GM19351 (cell line): ENCODE measurements at regions not wholly inside any gene's neighbourhood (a gene's known extent, or its start where the extent isn't known, plus 50 kb on each side); places are given as distances from the start of the nearest gene placed in this dataset.
"Not testable (repeated sequence)": the region's sequence is repeated elsewhere in the genome, so short reads cannot be mapped to it uniquely, and the experiment has no call there.

ENCODE experiments used
- ATAC-seq: cut with Tn5 transposase; IDR thresholded peaks from one replicate; pipeline ENCODE4 v1.9.1; 2021; ENCODE audit warnings: mild to moderate bottlenecking, moderate library complexity; ENCODE audit not compliant: unreplicated experiment

DNA sequence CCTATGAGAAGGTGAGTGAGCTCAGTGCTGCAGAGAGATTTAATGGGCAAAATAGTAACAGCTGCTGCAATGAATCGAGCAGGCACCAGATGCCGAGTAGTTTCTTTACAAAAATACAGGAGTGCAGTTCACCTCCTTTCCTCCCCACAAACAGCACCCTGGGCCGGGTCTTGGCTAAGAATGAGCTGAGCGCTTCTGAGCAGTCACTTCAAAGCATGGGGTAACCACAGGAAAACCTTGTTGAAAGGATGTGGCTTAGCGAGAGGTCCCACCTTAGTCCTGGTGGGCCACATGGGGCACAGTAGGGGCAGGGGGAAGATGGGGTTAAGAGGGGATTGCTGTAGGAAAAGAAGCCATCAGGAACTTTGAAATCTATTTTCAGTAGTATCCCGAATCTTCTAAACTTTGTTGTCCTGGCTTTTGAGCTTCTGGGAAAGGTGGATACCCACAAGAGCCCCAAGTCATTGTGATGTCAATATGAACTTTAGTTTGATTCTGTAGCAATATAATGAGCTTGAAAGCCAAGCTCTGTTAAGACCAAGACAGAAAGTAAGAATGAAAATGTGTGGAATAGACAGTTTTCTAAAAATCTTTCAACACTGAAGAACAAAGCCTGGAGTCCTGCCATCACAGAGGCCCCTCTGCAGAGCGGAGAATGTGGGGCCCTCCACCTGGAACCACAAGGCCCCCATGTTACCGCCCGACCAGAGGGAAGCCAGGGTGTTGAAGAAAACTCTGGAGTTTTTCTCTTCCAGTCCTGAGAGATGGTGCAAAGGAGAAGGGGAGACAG lies 101.0 kb upstream of the ZNF236 start:
- ATAC-seq = no peak

DNA sequence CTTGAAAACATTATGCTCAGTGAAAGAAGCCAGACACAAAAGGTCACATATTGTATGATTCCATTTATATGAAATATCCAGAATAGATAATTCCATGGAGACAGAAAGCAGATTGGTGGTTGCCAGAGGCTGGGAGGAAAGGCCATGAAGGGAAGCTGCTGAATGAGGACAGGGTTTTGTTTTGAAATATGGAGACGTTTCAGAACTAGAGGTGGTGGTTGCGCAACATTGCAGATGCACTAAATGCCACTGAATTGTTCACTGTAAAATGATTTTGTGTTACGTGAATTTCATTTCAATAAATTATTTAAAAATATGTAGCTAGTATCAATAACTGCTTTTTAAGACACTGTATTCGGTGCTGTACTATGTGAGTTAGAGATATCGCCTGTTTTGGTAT lies 101.7 kb upstream of the ZNF236 start:
- ATAC-seq = no peak

DNA sequence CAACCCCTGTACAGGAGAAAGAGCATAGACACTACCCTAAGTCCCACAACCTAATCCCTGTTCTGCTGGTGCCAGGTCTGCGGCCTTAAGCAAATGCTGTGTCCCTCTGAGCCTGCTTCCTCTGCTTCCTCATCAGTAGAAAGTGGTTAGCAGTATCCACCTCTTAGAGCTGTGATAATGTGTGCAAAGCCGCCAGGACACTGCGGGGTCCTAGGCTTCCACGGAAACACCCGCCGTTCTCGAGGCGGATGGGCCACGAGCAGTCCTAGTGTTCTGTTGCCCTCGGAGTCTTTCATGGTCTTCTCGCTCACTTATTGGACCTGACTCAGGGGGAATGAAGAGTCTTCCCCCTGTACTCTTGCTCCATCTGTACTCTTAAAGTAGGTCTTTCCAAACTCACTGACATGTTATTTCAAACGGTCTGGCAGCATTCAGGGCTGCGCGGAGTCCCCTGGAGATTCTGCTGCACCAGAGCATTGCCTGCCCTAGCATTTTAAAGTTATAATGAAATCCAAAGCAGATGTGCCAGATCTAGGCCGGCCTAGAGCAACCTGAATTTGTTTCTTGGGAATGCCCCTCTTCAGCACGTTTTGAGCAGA lies 107.2 kb upstream of the ZNF236 start:
- no peak for ATAC-seq

DNA sequence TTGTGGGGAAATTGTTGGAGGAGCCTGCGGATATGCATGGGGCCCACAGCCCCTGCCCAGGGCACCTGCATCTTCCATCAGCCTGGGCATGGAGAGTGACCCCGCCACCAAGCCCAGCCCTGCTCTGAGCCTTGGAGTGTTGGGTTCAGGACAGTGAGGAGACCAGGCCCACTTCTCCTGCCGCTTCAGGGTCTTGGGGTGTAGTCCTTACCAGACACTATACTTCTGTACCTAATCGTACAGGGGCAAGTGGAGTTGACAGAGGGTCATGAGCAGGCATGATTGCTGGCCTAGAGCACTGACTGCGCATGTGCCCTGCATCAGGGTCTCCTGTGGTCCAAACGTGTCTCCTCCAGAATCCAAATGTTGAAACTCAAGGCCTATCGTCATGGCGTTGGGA lies 108.9 kb upstream of the ZNF236 start:
- ATAC-seq = no peak

DNA sequence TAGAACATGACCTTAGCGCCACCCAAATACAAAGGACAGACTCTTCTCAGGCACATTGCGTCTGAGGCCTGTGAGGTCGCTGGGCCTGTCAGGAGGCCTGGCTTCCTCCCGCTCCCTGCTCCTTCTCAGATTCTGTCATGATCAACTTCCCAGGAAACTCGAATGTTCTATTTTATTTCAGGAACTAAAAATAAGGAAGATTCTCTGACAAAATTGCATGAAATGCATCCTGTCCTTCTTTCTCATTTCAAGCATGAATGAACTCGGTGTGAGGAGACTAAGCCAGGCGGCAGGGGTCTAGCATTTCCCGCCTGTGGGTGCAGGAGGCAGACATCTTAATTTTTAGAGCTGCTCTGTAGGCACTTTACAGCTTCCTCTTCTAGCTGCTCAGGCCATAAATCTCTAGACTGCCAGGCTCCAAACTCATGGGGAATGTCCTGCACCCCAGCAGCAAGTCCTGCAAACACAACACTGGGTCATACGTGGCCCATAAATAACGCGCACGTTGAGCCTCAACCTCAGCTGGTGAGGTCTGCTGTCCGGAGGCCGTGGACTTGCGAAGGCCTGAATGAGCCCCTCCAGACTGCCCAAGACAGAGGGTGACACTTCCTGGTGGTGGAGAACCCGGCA lies 109.7 kb upstream of the ZNF236 start:
- ATAC-seq = no peak

DNA sequence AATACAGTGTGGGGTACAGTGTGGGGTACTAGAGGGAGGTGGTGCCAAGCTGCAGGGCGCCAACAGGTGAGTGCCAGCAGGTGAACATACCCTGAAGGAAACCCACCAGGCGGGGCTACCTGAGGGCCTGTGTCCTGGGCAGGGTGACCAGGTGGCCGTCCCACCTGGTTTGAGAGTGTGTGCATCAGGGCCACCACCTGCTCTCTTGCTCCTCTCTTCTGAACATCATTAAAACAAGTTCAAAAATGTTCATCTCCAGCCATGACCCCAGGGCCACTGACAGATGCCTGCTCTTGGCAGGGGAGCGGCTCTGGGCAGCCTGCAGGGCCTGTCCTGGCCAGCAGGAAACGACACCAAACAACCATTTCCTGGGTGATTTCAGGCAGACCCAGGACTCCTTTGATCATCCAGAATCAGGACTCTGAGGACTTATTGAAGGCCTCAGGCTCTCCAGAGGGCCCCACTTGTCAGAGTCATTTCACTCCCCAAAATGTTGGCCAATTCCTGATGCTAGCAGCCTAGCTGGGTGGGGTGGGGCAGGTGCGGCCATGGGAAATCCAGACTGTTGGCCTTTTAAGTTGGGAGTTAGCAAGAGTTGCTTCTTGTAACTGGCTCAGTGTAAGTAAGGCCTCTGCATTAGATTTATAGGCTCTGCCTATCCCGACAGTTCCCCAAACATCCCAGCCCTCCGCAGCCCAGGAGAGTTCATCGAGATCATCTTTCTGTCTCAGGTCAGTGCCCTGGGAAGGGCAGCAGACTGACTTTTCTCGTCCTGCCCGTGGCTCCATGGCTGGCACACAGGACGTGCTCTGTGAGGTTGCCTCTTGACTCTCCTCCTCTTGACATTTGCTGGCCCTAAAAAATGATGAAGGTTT lies 111.5 kb upstream of the ZNF236 start:
- no peak for ATAC-seq

DNA sequence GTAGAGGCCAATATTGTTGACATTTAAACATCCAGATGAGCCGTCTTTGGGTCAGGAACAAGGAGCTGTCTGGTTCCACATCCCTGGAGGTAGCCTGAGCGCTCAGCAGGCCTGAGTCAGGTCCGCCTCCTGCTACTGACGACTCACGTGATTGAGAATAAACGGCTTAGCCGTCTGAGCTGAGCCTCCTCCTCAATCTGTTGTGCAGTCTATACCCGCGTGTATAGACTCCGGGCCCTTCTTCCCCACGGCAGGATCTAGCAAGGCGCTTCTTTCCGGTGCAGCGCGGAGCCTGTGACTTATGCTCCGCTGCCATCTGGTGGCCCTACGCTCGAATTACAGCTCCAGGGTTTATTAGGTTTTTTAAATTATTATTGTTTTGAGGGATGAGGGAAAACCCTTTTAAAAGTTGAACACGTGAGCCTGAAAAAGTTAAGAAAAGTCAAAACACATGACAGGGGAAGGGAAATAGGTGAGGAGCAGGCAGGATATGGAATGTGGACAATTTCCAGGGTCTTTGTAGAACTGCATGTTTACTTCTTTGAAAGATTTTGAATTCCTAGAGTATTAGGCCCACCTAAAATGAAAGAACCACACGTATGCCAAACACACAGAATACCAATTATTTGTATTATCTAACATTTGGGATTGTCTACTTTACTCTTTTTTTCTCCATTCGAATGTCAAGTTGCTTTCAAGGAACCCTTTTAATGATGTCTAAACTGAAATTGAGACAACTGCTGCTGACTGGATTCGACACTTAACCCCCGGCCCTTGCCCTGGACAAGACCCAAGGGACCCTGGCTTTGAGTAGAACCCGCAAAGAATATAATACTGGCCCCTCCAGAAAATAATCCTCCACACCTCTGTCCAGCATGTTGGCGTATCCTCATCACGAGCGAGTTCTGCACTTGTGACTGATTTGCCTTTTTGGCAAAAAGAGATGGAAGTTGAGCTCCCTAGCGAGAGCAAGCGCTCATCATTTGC lies 112.4 kb upstream of the ZNF236 start:
- peak; percentile 90 for ATAC-seq

DNA sequence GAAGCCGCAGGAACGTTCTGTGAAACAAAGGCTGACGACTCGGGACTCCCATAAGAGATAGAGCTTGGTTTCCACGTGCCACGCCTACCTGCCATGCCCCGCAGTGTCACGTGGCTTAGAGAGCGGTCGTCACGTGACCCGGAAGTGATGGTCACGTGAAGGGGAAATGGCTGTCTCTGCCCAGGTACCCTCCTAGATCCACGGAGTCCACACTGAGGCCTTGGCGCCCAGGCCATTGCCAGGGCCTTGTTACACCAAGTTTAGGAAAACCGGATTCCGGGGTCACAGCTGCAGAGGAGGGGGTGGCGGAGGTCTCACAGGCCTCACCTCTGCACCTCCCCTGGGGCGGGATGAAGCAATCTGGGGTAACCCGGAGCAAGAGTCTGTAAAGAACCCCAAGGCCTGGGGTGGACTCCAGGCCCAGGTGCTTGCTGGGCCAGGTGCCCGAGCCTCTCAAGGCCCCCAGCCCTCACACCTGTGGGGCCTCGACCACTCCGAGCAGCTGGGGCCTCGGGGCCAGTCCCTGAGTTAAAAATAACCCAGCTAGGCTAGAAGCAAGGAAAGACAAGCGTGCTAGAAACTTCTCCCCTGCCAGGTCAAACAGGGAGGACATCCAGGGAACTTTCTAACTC lies 113.5 kb upstream of the ZNF236 start:
- ATAC-seq = no peak

DNA sequence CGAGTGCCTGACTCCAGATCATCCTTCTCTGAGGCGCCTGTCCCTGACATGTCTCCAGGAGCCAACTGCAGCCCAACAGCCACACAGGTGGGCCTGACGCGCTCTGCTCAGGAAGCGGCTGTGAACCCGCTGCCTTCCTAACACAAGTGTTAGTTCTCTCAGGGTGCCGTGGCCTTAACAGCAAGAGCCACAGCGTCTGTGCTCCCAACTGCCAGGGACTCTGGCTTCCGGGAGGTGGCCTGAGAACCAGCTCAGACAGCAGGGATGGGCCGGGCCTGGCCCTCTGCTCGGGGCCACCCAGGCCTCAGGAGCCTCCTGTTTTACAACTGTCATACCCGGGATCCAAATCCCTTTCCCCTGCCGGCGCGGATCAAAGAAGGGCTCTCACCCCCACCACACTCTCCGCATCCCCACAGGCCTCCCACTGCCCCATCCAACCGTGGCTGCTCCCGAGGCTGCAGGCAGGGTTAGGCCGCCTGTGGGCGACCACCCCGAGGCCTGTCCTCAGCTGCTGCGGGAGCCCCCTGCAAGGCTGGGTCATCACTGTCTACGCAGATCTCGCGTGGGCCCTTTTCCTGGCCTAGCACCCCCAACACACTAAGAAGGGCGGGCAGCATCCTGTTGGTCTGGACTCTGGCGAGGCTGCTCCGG lies 114.2 kb upstream of the ZNF236 start:
- ATAC-seq = no peak

DNA sequence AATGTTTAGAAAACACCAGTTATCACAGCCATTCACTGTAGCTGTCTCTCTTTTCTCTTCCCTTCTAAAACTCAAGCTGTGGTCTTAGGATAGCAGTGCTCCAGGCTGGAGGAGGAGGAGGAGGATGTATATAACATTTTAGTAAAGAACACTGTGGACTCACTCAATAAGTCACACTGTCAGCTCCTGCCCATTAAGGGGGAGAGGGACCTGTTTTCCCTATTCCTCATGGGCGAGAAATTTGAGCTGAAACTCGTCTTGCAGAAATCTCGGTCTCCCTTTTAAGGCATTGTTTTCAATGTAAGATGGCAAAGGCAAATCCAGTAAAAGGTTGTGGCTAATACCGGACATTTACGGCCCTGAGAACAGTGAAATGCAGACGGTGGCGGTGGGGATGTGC lies 114.8 kb upstream of the ZNF236 start:
- no peak for ATAC-seq

DNA sequence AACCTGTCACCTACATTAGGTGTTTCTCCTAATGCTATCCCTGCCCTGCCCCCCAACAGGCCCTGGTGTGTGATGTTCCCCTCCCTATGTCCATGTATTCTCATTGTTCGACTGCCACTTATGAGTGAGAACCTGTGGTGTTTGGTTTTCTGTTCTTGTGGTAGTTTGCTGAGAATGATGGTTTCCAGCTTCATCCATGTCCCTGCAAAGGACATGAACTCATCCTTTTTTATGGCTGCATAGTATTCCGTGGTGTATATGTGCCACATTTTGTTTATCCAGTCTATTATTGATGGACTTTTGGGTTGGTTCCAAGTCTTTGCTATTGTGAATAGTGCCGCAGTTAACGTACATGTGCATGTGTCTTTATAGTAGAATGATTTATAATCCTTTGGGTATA lies 117.8 kb upstream of the ZNF236 start:
- ATAC-seq = not testable (repeated sequence)

DNA sequence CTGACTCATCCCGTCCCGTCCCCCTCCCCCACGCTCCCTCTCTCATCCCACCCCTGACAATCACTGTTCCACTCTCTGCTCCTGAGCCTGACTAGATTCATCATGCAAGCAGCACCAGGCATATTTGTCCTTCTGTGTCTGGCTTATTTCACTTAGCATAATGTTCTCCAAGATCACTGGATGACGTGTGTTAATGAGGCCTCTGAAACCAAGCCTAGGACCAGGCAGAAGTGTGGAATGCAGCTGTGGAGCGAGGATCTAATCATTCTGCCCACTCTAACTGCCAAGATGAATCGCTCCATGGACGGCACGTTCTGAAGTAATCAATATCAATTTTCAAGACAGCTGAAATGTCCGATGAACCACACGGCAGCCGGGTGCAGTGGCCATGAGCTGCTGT lies 122.4 kb upstream of the ZNF236 start:
- no peak for ATAC-seq

DNA sequence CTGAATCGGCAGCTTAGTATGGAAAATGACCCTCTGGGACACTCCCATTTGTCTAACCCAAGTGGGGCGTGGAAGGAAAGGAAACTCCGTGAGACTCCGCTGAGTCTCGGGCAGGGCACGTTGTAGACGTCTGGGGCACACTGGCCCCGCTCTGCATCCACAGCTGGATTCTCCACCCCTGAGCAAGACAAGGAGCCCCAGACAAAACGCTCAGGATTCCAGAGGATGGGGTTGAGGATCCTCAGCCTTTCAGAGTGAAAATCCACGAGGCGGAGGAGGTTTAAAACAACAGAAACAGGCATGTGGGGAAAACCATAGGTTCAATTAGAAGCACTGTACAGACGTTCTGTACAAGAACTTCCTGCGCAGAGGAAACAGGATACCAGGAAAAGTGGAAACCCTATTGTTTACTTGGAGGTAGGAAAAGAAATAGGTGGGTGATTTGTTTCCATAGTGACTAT lies 124.9 kb upstream of the ZNF236 start:
- ATAC-seq = no peak

DNA sequence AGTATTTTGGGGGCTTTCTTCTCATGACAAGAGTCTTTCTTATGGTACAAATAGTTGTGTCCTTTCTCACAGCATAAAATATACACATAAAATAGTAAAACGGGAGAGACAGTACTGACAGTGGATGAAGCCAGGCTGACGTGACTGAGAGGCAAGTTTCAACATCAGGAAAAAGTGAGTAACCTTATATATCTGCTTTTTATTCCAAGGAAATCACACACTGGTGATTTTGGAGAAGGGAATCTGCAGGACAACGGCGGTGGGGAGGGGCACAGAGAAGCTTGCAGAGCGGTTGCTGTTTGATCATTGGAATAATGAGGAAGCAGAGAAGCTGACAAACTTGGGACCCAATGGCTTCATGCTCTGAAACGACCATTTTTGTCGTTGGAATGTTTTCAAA lies 130.6 kb upstream of the ZNF236 start:
- ATAC-seq = no peak

DNA sequence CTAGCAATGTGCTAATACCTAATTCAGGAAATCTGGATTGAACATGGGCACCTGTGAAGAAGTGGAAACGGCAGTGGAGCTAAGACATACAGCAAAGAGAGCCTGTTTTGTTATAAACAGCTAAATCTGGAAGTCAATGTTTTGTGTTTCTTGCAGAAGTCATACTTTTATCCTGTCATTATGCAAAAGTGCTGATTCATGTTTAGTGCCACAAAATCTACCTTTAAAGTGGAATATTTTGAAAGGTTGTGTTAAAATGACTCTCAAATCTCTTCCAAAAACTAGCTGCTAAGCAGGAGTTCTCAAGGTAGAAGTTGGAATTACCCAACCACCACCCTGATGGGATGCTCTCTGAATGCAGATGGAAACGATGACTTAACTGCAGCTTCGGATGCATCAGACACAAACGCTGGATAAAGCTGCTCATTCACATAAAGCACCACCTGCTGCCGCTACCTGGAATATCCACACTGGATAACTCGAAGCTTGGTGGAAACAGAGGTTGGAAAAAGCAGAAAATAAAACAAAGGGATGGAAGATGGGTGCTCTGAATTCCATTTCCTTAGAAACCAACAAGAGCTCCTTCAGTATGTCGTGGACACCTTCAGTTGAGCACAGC lies 132.6 kb upstream of the ZNF236 start:
- no peak for ATAC-seq

DNA sequence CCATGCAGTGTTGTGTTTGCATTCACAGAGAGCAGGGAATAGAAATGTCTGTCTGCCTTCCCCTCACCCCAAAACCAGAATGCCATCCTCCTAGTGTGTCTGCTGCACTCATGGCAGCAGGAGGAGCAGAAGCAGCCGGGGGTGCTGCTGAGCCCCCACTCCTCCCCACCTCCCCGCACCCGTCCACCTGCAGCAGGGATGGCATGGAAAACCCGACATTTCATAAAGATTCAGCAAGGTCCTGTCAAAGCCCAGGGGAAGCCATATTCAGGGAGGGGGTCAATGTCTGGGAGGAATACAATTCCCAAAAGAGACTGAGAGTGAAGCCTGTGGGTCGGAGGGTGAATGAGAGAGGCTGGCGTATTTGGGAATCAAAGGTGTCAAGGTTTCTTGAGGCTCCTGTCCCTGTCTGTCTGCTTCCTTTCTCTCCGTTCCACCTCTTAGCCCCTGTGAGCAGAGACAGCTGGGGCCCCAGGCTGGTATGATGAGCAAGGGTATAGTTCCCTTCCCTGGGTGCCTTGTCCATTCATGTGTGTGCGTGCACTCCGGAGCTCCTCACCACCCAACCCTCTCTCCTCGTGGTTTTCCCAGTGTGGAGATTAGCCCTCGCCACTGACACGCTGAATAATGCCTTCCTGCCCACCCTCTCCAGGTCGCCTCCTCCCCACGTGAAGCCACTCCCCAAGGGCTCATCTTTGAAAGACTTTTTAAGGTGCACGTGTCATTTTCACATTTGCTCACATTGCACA lies 133.5 kb upstream of the ZNF236 start:
- ATAC-seq = no peak

DNA sequence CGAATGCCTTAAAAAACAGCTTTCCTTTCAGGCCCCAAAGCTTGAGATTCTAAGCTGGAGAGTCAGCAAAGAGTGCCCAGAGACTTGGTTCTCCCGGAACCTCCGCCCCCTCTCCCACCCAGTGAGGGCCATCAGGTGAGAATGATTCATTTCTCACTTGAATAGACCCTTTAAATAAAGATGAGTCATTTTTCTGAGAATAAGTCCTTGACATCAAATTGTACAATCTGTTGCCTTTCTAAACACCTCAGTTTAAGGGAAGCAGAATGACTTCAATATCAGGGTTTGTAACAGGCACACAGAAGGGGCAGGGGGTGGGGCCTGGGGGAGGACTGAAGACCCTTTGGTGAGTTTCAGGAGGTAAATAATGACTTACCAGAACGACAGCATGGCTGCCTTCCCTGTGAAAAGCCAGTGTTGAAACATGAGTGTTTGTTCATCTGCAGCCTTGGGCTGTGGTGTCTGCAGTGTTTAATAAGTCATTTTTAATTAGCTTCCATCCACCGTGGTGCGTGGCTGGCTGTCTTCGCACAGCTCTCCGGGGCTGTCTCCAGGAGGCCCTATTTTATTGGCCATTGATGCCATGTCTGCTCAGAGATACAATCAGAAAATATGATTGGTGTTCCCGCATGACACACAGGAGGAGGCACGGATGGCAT lies 134.9 kb upstream of the ZNF236 start:
- peak; percentile 60 for ATAC-seq
